ELR (cell line): ENCODE measurements at regions not wholly inside any gene's neighbourhood (a gene's known extent, or its start where the extent isn't known, plus 50 kb on each side); places are given as distances from the start of the nearest gene placed in this dataset.
"Not testable (repeated sequence)": the region's sequence is repeated elsewhere in the genome, so short reads cannot be mapped to it uniquely, and the experiment has no call there.

ENCODE experiments used
- DNase-seq: peaks from one replicate; pipeline ENCODE4 v3.0.0-alpha.2; 2015; ENCODE audit warnings: low read depth

GRCh38 chr7:156380261-156380660 is 260.3 kb upstream of the RNF32 start:
- no peak for DNase-seq

- DNase-seq, result no peak
Measured at GRCh38 chr7:156379324-156380070, 261.1 kb upstream of the RNF32 start.

- DNase-seq, result no peak
Measured at GRCh38 chr7:156378806-156379205, 261.8 kb upstream of the RNF32 start.

GRCh38 chr7:156376317-156376716 is 264.3 kb upstream of the RNF32 start:
- no peak for DNase-seq

- DNase-seq, result no peak
Measured at GRCh38 chr7:156374335-156374734, 266.2 kb upstream of the RNF32 start.

- DNase-seq, result not testable (repeated sequence)
Measured at GRCh38 chr7:156369929-156370328, 270.6 kb upstream of the RNF32 start.

GRCh38 chr7:156368053-156368843 is 272.3 kb upstream of the RNF32 start:
- no peak for DNase-seq

GRCh38 chr7:156363751-156364150 is 276.8 kb upstream of the RNF32 start:
- no peak for DNase-seq

GRCh38 chr7:156360835-156361234 is 279.7 kb upstream of the RNF32 start:
- no peak for DNase-seq

- DNase-seq, result no peak
Measured at GRCh38 chr7:156356551-156356950, 284.0 kb upstream of the RNF32 start.

- no peak for DNase-seq
Measured at GRCh38 chr7:156353352-156353751, 287.2 kb upstream of the RNF32 start.

GRCh38 chr7:156347703-156348248 is 292.8 kb upstream of the RNF32 start:
- DNase-seq, result not testable (repeated sequence)

- DNase-seq, result no peak
Measured at GRCh38 chr7:156347132-156347531, 293.4 kb upstream of the RNF32 start.

- DNase-seq, result no peak
Measured at GRCh38 chr7:156344595-156344994, 296.0 kb upstream of the RNF32 start.

GRCh38 chr7:156334636-156335035 is 305.9 kb upstream of the RNF32 start:
- DNase-seq, result no peak

GRCh38 chr7:156327916-156328315 is 312.7 kb upstream of the RNF32 start:
- DNase-seq, result no peak

- DNase-seq, result no peak
Measured at GRCh38 chr7:156327474-156327873, 313.1 kb upstream of the RNF32 start.

GRCh38 chr7:156324201-156324600 is 316.4 kb upstream of the RNF32 start:
- no peak for DNase-seq

- not testable (repeated sequence) for DNase-seq
Measured at GRCh38 chr7:156321430-156321829, 319.1 kb upstream of the RNF32 start.

- no peak for DNase-seq
Measured at GRCh38 chr7:156318926-156319325, 321.6 kb upstream of the RNF32 start.

GRCh38 chr7:156318426-156318825 is 322.1 kb upstream of the RNF32 start:
- no peak for DNase-seq

GRCh38 chr7:156309016-156309620 is 331.5 kb upstream of the RNF32 start:
- DNase-seq, result no peak

- DNase-seq, result no peak
Measured at GRCh38 chr7:156307193-156307592, 333.4 kb upstream of the RNF32 start.
